ENCODE measurements at regions not wholly inside any gene's neighbourhood (a gene's known extent, or its start where the extent isn't known, plus 50 kb on each side); places are given as distances from the start of the nearest gene placed in this dataset.

GRCh38 chr5:16229357-16229940, 49.9 kb upstream of the MARCHF11 start:
- H3K27me3 ChIP-seq (ENCODE audit: insufficient read depth, low read length), result no peaks in the 10 kb centered on the region
- H3F3A ChIP-seq (ENCODE audit: insufficient read depth, low read length), result no peaks in the 10 kb centered on the region
- H3K4me1 ChIP-seq (ENCODE audit: insufficient read depth, low read length, severe bottlenecking), result no peaks in the 10 kb centered on the region
- H3K4me3 ChIP-seq (ENCODE audit: low read depth, low read length, poor library complexity, severe bottlenecking), result no peak overlapping the region
- no peaks in the 10 kb centered on the region for H3K79me2 ChIP-seq (ENCODE audit: insufficient read depth, low read length)
- TF ChIP-seq CTCF (IDR thresholded peaks at IDR 0.05; ENCODE audit: low read length) (no peak), EZH2 (IDR thresholded peaks at IDR 0.05; ENCODE audit: borderline replicate concordance, low read length) (no peak)
- no peaks in the 10 kb centered on the region for H3K36me3 ChIP-seq (ENCODE audit: insufficient read depth, low read length)
- no peak overlapping the region for H3K4me2 ChIP-seq (ENCODE audit: low read length)
- no peak overlapping the region for H3K9ac ChIP-seq (ENCODE audit: low read length)
- H3K9me2 ChIP-seq (ENCODE audit: low read depth, low read length), result no peaks in the 10 kb centered on the region
- H4K20me1 ChIP-seq (ENCODE audit: insufficient read depth, low read length), result no peaks in the 10 kb centered on the region
- H3K9me3 ChIP-seq (ENCODE audit: low read length), result no peaks in the 10 kb centered on the region
- no peak overlapping the region for H3K27ac ChIP-seq (ENCODE audit: low read depth, low read length, poor library complexity, severe bottlenecking)
- no peak overlapping the region for H2AFZ ChIP-seq (ENCODE audit: low read length)
